Neuronal stem cell (in vitro differentiated cells): ENCODE measurements at regions not wholly inside any gene's neighbourhood (a gene's known extent, or its start where the extent isn't known, plus 50 kb on each side); places are given as distances from the start of the nearest gene placed in this dataset.
"Not testable (repeated sequence)": the region's sequence is repeated elsewhere in the genome, so short reads cannot be mapped to it uniquely, and the experiment has no call there.

Experiments
- DNase-seq: peaks from one replicate; pipeline ENCODE4 v3.0.0-alpha.2; 2013; ENCODE audit warnings: low spot score
- H2AFZ ChIP-seq: one replicate; pipeline ENCODE4 v1.6.1; 2013; ENCODE audit warnings: mild to moderate bottlenecking, low read length, inconsistent platforms
- H2AK5ac ChIP-seq: 2 replicates; pipeline ENCODE4 v1.6.1; 2013; ENCODE audit warnings: low read depth, mild to moderate bottlenecking, inconsistent platforms, low read length, moderate library complexity, mixed read lengths
- H2BK120ac ChIP-seq: 2 replicates; pipeline ENCODE4 v1.6.1; 2013; ENCODE audit warnings: low read depth, mild to moderate bottlenecking, inconsistent platforms, low read length, moderate library complexity, mixed read lengths
- H2BK12ac ChIP-seq: one replicate; pipeline ENCODE4 v1.6.1; 2013; ENCODE audit warnings: low read length, inconsistent platforms
- H2BK15ac ChIP-seq: 2 replicates; pipeline ENCODE4 v1.6.1; 2013; ENCODE audit warnings: mild to moderate bottlenecking, low read length, inconsistent platforms, mixed read lengths
- H2BK5ac ChIP-seq: one replicate; pipeline ENCODE4 v1.6.1; 2013; ENCODE audit warnings: inconsistent platforms, mild to moderate bottlenecking, low read length, moderate library complexity
- H3K14ac ChIP-seq: one replicate; pipeline ENCODE4 v1.6.1; 2013; ENCODE audit warnings: low read length, inconsistent platforms
- H3K18ac ChIP-seq: 2 replicates; pipeline ENCODE4 v1.6.1; 2013; ENCODE audit warnings: low read length, inconsistent platforms
- H3K23ac ChIP-seq: 2 replicates; pipeline ENCODE4 v1.6.1; 2013; ENCODE audit warnings: low read depth, mild to moderate bottlenecking, mixed read lengths, low read length, inconsistent platforms; ENCODE audit not compliant: poor library complexity
- H3K27ac ChIP-seq: replicated peaks from 3 replicates; pipeline ENCODE4 v1.5.1; 2013; ENCODE audit warnings: low read length, inconsistent platforms
- H3K27me3 ChIP-seq, 3 experiments: 2 replicates each; pipeline ENCODE4 v1.6.1; 2013; ENCODE audit warnings: low read length in 3 of 3, mild to moderate bottlenecking in 2 of 3, inconsistent platforms in 1 of 3, low read depth in 1 of 3, mixed read lengths in 1 of 3, moderate library complexity in 1 of 3; ENCODE audit not compliant: control insufficient read depth in 3 of 3, insufficient read depth in 3 of 3
- H3K36me3 ChIP-seq, 2 donors: replicated peaks in 1 of 2; 2 replicates each; pipeline ENCODE4 v1.6.1; 2013; ENCODE audit warnings: low read length in 2 of 2; ENCODE audit not compliant: control insufficient read depth in 2 of 2, insufficient read depth in 2 of 2
- H3K4ac ChIP-seq: 2 replicates; pipeline ENCODE4 v1.6.1; 2013; ENCODE audit warnings: inconsistent platforms, mild to moderate bottlenecking, low read length, moderate library complexity
- H3K4me1 ChIP-seq, 2 donors: 1 replicate in 1 of 2; 2 replicates in 1 of 2; pipeline ENCODE4 v1.6.1; 2013; ENCODE audit warnings: low read length in 2 of 2, low read depth in 1 of 2; ENCODE audit not compliant: control insufficient read depth in 2 of 2, insufficient read depth in 1 of 2
- H3K4me2 ChIP-seq: one replicate; pipeline ENCODE4 v1.6.1; 2013; ENCODE audit warnings: mild to moderate bottlenecking, low read length, inconsistent platforms; ENCODE audit not compliant: insufficient read depth, poor library complexity, severe bottlenecking
- H3K4me3 ChIP-seq, 2 donors: 2 replicates each; pipeline ENCODE4 v1.5.1; 2013; ENCODE audit warnings: low read length in 2 of 2, mild to moderate bottlenecking in 2 of 2, inconsistent platforms in 1 of 2, moderate library complexity in 1 of 2
- H3K79me1 ChIP-seq: one replicate; pipeline ENCODE4 v1.6.1; 2013; ENCODE audit warnings: low read depth, mild to moderate bottlenecking, inconsistent platforms, low read length, moderate library complexity
- H3K9ac ChIP-seq: one replicate; pipeline ENCODE4 v1.6.1; 2013; ENCODE audit warnings: mild to moderate bottlenecking, low read depth, low read length, inconsistent platforms; ENCODE audit not compliant: poor library complexity
- H3K9me3 ChIP-seq, 2 donors: replicated peaks in 1 of 2; 2 replicates each; pipeline versions ENCODE3 to v1.6.1; 2013; ENCODE audit warnings: low read length in 2 of 2, mild to moderate bottlenecking in 2 of 2, inconsistent platforms in 1 of 2, low read depth in 1 of 2, mixed read lengths in 1 of 2, moderate library complexity in 1 of 2; ENCODE audit not compliant: control insufficient read depth in 2 of 2, insufficient read depth in 1 of 2
- H4K8ac ChIP-seq: one replicate; pipeline ENCODE4 v1.6.1; 2013; ENCODE audit warnings: low read depth, mild to moderate bottlenecking, inconsistent platforms, low read length, moderate library complexity
- H4K91ac ChIP-seq: one replicate; pipeline ENCODE4 v1.6.1; 2013; ENCODE audit warnings: low read length, low read depth, mild to moderate bottlenecking, inconsistent platforms; ENCODE audit not compliant: poor library complexity
- WGBS, 2 donors: extraction: QIAGEN DNeasy Blood & Tissue Kit; methylation state at CpG; one replicate each; pipeline ENCODE4 v1.1.7; 2013; ENCODE audit warnings: missing lambda C conversion rate in 2 of 2, mixed read lengths in 1 of 2; ENCODE audit not compliant: insufficient read length in 2 of 2, insufficient replicate concordance in 1 of 2; ENCODE audit errors: extremely low coverage in 2 of 2; 5-methylcytosine and 5-hydroxymethylcytosine counted together

- Histone ChIP-seq H2AFZ (no peak overlapping the region), H3K9me3 (peaks cover 3% of the 10 kb centered on the region in 2 donors), H2BK12ac (no peak overlapping the region), H3K4ac (no peak overlapping the region), H3K27me3 (no peaks in the 10 kb centered on the region), H4K91ac (no peak overlapping the region), H4K8ac (no peak overlapping the region), H3K14ac (no peak overlapping the region), H2BK5ac (no peak overlapping the region), H3K18ac (no peak overlapping the region), H3K4me3 (no peak overlapping the region), H2BK120ac (no peak overlapping the region), H3K23ac (no peak overlapping the region), H3K36me3 (peaks cover 0 to 1% of the 10 kb centered on the region in 2 donors), H3K4me2 (no peak overlapping the region), H2BK15ac (no peak overlapping the region), H3K27ac (no peak overlapping the region), H2AK5ac (no peak overlapping the region), H3K79me1 (no peaks in the 10 kb centered on the region), H3K4me1 (no peaks in the 10 kb centered on the region), H3K9ac (no peak overlapping the region)
- DNase-seq: no peak
- no CpG with 5 or more reads among the region's 3 CpGs for WGBS, 2 donors
Measured at GRCh38 chr5:125452991-125453390, 706.6 kb upstream of the ZNF608 start.

GRCh38 chr5:125455041-125455440, 708.6 kb upstream of the ZNF608 start:
- no peak overlapping the region for H3K4me3 ChIP-seq
- no peak overlapping the region for H3K4me2 ChIP-seq
- H3K79me1 ChIP-seq: no peaks in the 10 kb centered on the region
- WGBS, 2 donors: no CpG with 5 or more reads among the region's 1 CpG
- H4K91ac ChIP-seq: no peak overlapping the region
- peaks cover 0 to 1% of the 10 kb centered on the region in 2 donors for H3K36me3 ChIP-seq
- H3K27ac ChIP-seq: no peak overlapping the region
- no peak overlapping the region for H4K8ac ChIP-seq
- H2BK120ac ChIP-seq: no peak overlapping the region
- H3K27me3 ChIP-seq: no peaks in the 10 kb centered on the region
- no peak overlapping the region for H2BK12ac ChIP-seq
- H3K14ac ChIP-seq: no peak overlapping the region
- no peak overlapping the region for H3K4ac ChIP-seq
- H3K4me1 ChIP-seq: no peaks in the 10 kb centered on the region
- no peak overlapping the region for H3K18ac ChIP-seq
- H2BK15ac ChIP-seq: no peak overlapping the region
- H3K9ac ChIP-seq: no peak overlapping the region
- H2BK5ac ChIP-seq: no peak overlapping the region
- no peak overlapping the region for H2AFZ ChIP-seq
- no peak for DNase-seq
- H3K9me3 ChIP-seq: peaks cover 3 to 6% of the 10 kb centered on the region in 2 donors
- H2AK5ac ChIP-seq: no peak overlapping the region
- H3K23ac ChIP-seq: no peak overlapping the region

- no CpG with 5 or more reads among the region's 4 CpGs for WGBS, 2 donors
- H2AFZ ChIP-seq, H2BK15ac ChIP-seq, H3K4ac ChIP-seq, H3K27me3 ChIP-seq, H3K27ac ChIP-seq, H4K91ac ChIP-seq, H3K9ac ChIP-seq, DNase-seq, H3K4me3 ChIP-seq, H2BK120ac ChIP-seq, H3K79me1 ChIP-seq, H3K4me1 ChIP-seq, H3K23ac ChIP-seq, H3K14ac ChIP-seq, H2AK5ac ChIP-seq, H3K36me3 ChIP-seq, H3K18ac ChIP-seq, H3K4me2 ChIP-seq, H2BK5ac ChIP-seq, H2BK12ac ChIP-seq, H3K9me3 ChIP-seq, H4K8ac ChIP-seq: not testable (repeated sequence)
Measured at GRCh38 chr5:125456005-125456404, 709.6 kb upstream of the ZNF608 start.

GRCh38 chr5:125457617-125458016, 711.2 kb upstream of the ZNF608 start:
- Histone ChIP-seq H3K14ac (no peak overlapping the region), H3K4ac (no peak overlapping the region), H2BK15ac (no peak overlapping the region), H3K4me3 (no peak overlapping the region), H2AK5ac (peak overlapping the region; percentile 84), H2BK120ac (no peak overlapping the region), H3K27ac (no peak overlapping the region), H3K23ac (no peak overlapping the region), H3K9ac (no peak overlapping the region), H4K8ac (no peak overlapping the region), H3K4me2 (no peak overlapping the region), H2AFZ (no peak overlapping the region), H2BK5ac (no peak overlapping the region), H2BK12ac (no peak overlapping the region), H3K36me3 (peaks cover 0 to 1% of the 10 kb centered on the region in 2 donors), H3K79me1 (no peaks in the 10 kb centered on the region), H3K18ac (no peak overlapping the region), H3K27me3 (no peaks in the 10 kb centered on the region), H4K91ac (no peak overlapping the region), H3K9me3 (peaks cover 3 to 6% of the 10 kb centered on the region in 2 donors), H3K4me1 (peaks cover 0 to 6% of the 10 kb centered on the region in 2 donors)
- DNase-seq: no peak
- no CpG with 5 or more reads among the region's 4 CpGs for WGBS, 2 donors
